ENCODE measurements at regions not wholly inside any gene's neighbourhood (a gene's known extent, or its start where the extent isn't known, plus 50 kb on each side); places are given as distances from the start of the nearest gene placed in this dataset.

DNA sequence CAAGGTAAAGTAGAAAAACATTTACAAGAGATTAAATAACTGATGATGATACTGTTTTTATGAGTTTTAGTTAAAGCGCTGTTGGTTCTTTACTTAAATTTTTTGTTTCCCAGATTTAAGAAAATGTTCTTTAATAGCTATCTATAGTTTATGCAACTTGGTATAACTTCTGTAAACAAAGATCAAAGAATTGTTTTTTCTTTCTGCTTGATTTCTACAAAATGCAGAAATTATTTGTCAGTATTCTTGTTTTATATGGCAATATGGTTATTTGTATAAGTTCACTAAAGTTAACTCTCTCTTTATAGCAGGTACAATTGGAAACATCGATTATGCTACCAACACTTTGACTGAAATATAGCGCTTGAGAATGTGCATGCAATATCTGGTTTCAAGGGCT lies 2465.1 kb upstream of the PCDH20 start:
- no peak for DNase-seq (ENCODE audit: low spot score)
- no peaks in the 10 kb centered on the region for H3K36me3 ChIP-seq (ENCODE audit: control insufficient read depth in 4 of 4, insufficient read depth in 3 of 4, low read depth in 1 of 4, low read length in 3 of 4)
- no peaks in the 10 kb centered on the region for H3K9me3 ChIP-seq (ENCODE audit: control insufficient read depth in 4 of 4, low read length in 3 of 4)
- no peaks in the 10 kb centered on the region for H3K4me1 ChIP-seq (ENCODE audit: control insufficient read depth in 4 of 4, insufficient read depth in 4 of 4, low read length in 3 of 4)
- no peak overlapping the region for H3K4me3 ChIP-seq (ENCODE audit: low read depth in 1 of 3, low read length in 3 of 3)
- 75% methylated on average over 3 of the region's 3 CpGs for WGBS
- TF ChIP-seq HNF4G (IDR thresholded peaks at IDR 0.05) (no peak), FOXA1 (IDR thresholded peaks at IDR 0.05) (no peak), SP1 (IDR thresholded peaks at IDR 0.05) (no peak)
- H3K9ac ChIP-seq (ENCODE audit: low read depth in 1 of 2, low read length in 2 of 2), result no peak overlapping the region
- H3K27me3 ChIP-seq (ENCODE audit: control insufficient read depth in 4 of 4, insufficient read depth in 4 of 4, low read length in 3 of 4), result no peaks in the 10 kb centered on the region
- H3K27ac ChIP-seq (ENCODE audit: low read depth in 1 of 2, low read length in 2 of 2), result no peak overlapping the region

DNA sequence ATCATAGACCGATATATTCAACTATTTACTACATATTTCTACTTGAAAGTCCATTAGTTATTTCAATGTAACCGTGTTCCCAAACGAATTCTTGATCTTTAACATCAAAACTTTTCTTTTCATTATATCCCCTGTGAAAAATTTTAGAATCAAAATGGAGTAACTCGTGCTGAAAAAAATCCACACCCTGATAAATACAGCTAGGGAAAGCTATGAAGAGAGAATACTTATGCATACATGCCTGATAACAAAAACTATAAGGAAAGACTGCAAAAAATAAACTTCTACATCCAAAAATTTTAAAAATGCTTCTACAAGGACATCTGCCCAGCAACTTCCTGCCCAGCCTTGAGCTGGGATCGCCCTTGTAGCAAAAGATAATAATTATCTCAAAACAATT lies 2458.3 kb upstream of the PCDH20 start:
- H3K9me3 ChIP-seq (ENCODE audit: control insufficient read depth in 4 of 4, low read length in 3 of 4), result no peaks in the 10 kb centered on the region
- H3K27me3 ChIP-seq (ENCODE audit: control insufficient read depth in 4 of 4, insufficient read depth in 4 of 4, low read length in 3 of 4), result no peaks in the 10 kb centered on the region
- no peak overlapping the region for H3K27ac ChIP-seq (ENCODE audit: low read depth in 1 of 2, low read length in 2 of 2)
- no peak overlapping the region for H3K4me3 ChIP-seq (ENCODE audit: low read depth in 1 of 3, low read length in 3 of 3)
- no peaks in the 10 kb centered on the region for H3K36me3 ChIP-seq (ENCODE audit: control insufficient read depth in 4 of 4, insufficient read depth in 3 of 4, low read depth in 1 of 4, low read length in 3 of 4)
- WGBS, result 68% methylated on average over 5 of the region's 5 CpGs
- TF ChIP-seq TAF1 (conservative IDR thresholded peaks at IDR 0.05) (no peak), RXRA (IDR thresholded peaks at IDR 0.05) (no peak), GABPA (IDR thresholded peaks at IDR 0.05 in 1 of 2, conservative IDR thresholded peaks at IDR 0.05 in 1 of 2) (no peak), FOXA1 (IDR thresholded peaks at IDR 0.05) (no peak), ZBTB33 (IDR thresholded peaks at IDR 0.05) (no peak), FOXA2 (IDR thresholded peaks at IDR 0.05) (no peak)
- TF ChIP-seq, protein P1, sequence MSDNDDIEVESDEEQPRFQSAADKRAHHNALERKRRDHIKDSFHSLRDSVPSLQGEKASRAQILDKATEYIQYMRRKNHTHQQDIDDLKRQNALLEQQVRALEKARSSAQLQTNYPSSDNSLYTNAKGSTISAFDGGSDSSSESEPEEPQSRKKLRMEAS (IDR thresholded peaks at IDR 0.05), result no peak
- DNase-seq (ENCODE audit: low spot score), result no peak
- no peaks in the 10 kb centered on the region for H3K4me1 ChIP-seq (ENCODE audit: control insufficient read depth in 4 of 4, insufficient read depth in 4 of 4, low read length in 3 of 4)
- no peak overlapping the region for H3K9ac ChIP-seq (ENCODE audit: low read depth in 1 of 2, low read length in 2 of 2)

DNA sequence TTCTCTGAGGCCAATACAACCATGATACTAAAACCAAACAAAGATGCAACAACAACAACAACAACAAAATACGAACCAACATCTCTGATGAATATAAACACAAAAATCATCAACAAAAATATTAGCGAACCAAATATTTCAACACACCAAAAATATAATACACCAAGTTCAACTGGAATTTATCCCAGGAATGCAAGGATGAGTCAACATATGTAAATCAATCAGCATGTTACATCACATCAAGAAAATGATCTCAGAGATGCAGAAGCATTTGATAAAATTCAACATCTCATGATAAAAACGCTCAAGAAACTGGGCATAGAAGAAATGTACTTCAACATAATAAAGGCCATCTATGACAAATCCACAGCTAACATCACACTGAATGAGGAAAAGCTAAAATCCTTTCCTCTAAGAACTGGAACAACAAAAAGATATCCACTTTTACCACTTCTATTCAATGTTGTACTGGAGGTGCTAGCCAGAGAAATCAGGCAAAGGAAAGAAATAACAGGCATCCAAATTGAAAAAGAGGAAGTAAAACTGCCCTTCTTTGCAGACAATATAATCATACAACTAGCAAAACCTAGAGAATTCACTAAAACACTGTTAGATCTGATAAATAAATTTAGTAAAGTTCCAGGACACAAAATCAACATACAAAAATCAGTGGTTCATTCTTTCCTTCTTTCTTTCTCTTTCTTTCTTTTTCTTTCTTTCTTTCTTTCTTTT lies 2448.7 kb upstream of the PCDH20 start:
- Histone ChIP-seq H3K4me1 (ENCODE audit: control insufficient read depth in 4 of 4, insufficient read depth in 4 of 4, low read length in 3 of 4) (no peaks in the 10 kb centered on the region), H3K9ac (ENCODE audit: low read depth in 1 of 2, low read length in 2 of 2) (no peak overlapping the region), H3K27me3 (ENCODE audit: control insufficient read depth in 4 of 4, insufficient read depth in 4 of 4, low read length in 3 of 4) (no peaks in the 10 kb centered on the region), H3K9me3 (ENCODE audit: control insufficient read depth in 4 of 4, low read length in 3 of 4) (no peaks in the 10 kb centered on the region), H3K4me3 (ENCODE audit: low read depth in 1 of 3, low read length in 3 of 3) (no peak overlapping the region), H3K27ac (ENCODE audit: low read depth in 1 of 2, low read length in 2 of 2) (no peak overlapping the region), H3K36me3 (ENCODE audit: control insufficient read depth in 4 of 4, insufficient read depth in 3 of 4, low read depth in 1 of 4, low read length in 3 of 4) (no peaks in the 10 kb centered on the region)
- 61% methylated on average over 3 of the region's 3 CpGs for WGBS
- DNase-seq (ENCODE audit: low spot score), result no peak
- TF ChIP-seq EGR1 (IDR thresholded peaks at IDR 0.05; ENCODE audit: low read depth in 2 of 2), result no peak
- no peak for TF ChIP-seq FOXA2 (IDR thresholded peaks at IDR 0.05)
- TF ChIP-seq SP1 (IDR thresholded peaks at IDR 0.05), result no peak
- no peak for TF ChIP-seq YY1 (IDR thresholded peaks at IDR 0.05)
- TF ChIP-seq JUND (IDR thresholded peaks at IDR 0.05), result no peak
- TF ChIP-seq, protein P1 (IDR thresholded peaks at IDR 0.05), result no peak
- TF ChIP-seq TAF1 (conservative IDR thresholded peaks at IDR 0.05), result no peak
- no peak for TF ChIP-seq RAD21 (IDR thresholded peaks at IDR 0.05)
- TF ChIP-seq HNF4A (conservative IDR thresholded peaks at IDR 0.05), result no peak

Data from liver (tissue), 7 donors.